ENCODE measurements at regions not wholly inside any gene's neighbourhood (a gene's known extent, or its start where the extent isn't known, plus 50 kb on each side); places are given as distances from the start of the nearest gene placed in this dataset.

GRCh38 chr1:105492921-105493320, 1563.6 kb upstream of the PRMT6 start:
- TF ChIP-seq CTCF (conservative IDR thresholded peaks at IDR 0.05; ENCODE audit: low read length) (no peak), EZH2phosphoT487 (IDR thresholded peaks at IDR 0.05; ENCODE audit: borderline replicate concordance) (no peak)
